Ishikawa (cell line): ENCODE measurements at regions not wholly inside any gene's neighbourhood (a gene's known extent, or its start where the extent isn't known, plus 50 kb on each side); places are given as distances from the start of the nearest gene placed in this dataset.

Experiments used
- CEBPB ChIP-seq: IDR thresholded peaks from 2 replicates; pipeline ENCODE4 v1.6.1; 2012
- EGR1 ChIP-seq: IDR thresholded peaks from 2 replicates; pipeline ENCODE4 v1.6.1; 2012
- EP300 ChIP-seq: IDR thresholded peaks from 2 replicates; pipeline ENCODE4 v1.6.1; 2012; ENCODE audit warnings: borderline replicate concordance
- FOXM1 ChIP-seq: IDR thresholded peaks from 2 replicates; pipeline ENCODE4 v1.6.1; 2012; ENCODE audit warnings: low read depth, borderline replicate concordance
- MAX ChIP-seq: IDR thresholded peaks from 2 replicates; pipeline ENCODE4 v1.6.1; 2012
- RAD21 ChIP-seq: IDR thresholded peaks from 2 replicates; pipeline ENCODE4 v1.6.1; 2012; ENCODE audit warnings: low read depth
- REST ChIP-seq: IDR thresholded peaks from 2 replicates; pipeline ENCODE4 v1.6.1; 2012; ENCODE audit warnings: low read depth, mild to moderate bottlenecking
- TEAD4 ChIP-seq: IDR thresholded peaks from 2 replicates; pipeline ENCODE4 v1.6.1; 2012
- YY1 ChIP-seq: IDR thresholded peaks from 2 replicates; pipeline ENCODE4 v1.6.1; 2012; ENCODE audit warnings: low read depth
- ZBTB7A ChIP-seq: IDR thresholded peaks from 2 replicates; pipeline ENCODE4 v1.6.1; 2012; ENCODE audit warnings: low read depth

- TF ChIP-seq CEBPB (no peak), RAD21 (no peak), EP300 (no peak), REST (no peak), TEAD4 (no peak), EGR1 (no peak), MAX (no peak), YY1 (no peak), ZBTB7A (no peak), FOXM1 (no peak)
Measured at GRCh38 chr13:81846771-81847170, 1505.8 kb upstream of the SPRY2 start.
